ENCODE measurements at regions not wholly inside any gene's neighbourhood (a gene's known extent, or its start where the extent isn't known, plus 50 kb on each side); places are given as distances from the start of the nearest gene placed in this dataset.

GRCh38 chr6:12481292-12481691, 191.1 kb downstream of the EDN1 start:
- DNase-seq (ENCODE audit: low spot score) = no peak
- TF ChIP-seq CTCF (IDR thresholded peaks at IDR 0.05; ENCODE audit: extremely low read depth, missing control alignments) = no peak

GRCh38 chr6:12481850-12482249, 191.7 kb downstream of the EDN1 start:
- DNase-seq (ENCODE audit: low spot score) = no peak
- no peak for TF ChIP-seq CTCF (IDR thresholded peaks at IDR 0.05; ENCODE audit: extremely low read depth, missing control alignments)

GRCh38 chr6:12482386-12483375, 192.5 kb downstream of the EDN1 start:
- no peak for DNase-seq (ENCODE audit: low spot score)
- no peak for TF ChIP-seq CTCF (IDR thresholded peaks at IDR 0.05; ENCODE audit: extremely low read depth, missing control alignments)

- DNase-seq (ENCODE audit: low spot score) = peak; percentile 31
- no peak for TF ChIP-seq CTCF (IDR thresholded peaks at IDR 0.05; ENCODE audit: extremely low read depth, missing control alignments)
Measured at GRCh38 chr6:12483712-12484111, 193.6 kb downstream of the EDN1 start.

- no peak for DNase-seq (ENCODE audit: low spot score)
- TF ChIP-seq CTCF (IDR thresholded peaks at IDR 0.05; ENCODE audit: extremely low read depth, missing control alignments) = no peak
Measured at GRCh38 chr6:12484519-12484918, 194.4 kb downstream of the EDN1 start.

GRCh38 chr6:12485226-12485764, 195.1 kb downstream of the EDN1 start:
- no peak for DNase-seq (ENCODE audit: low spot score)
- no peak for TF ChIP-seq CTCF (IDR thresholded peaks at IDR 0.05; ENCODE audit: extremely low read depth, missing control alignments)

- TF ChIP-seq CTCF (IDR thresholded peaks at IDR 0.05; ENCODE audit: extremely low read depth, missing control alignments) = no peak
- DNase-seq (ENCODE audit: low spot score) = no peak
Measured at GRCh38 chr6:12485837-12486236, 195.7 kb downstream of the EDN1 start.

Data from GM20000 (cell line).